GM21390 (cell line): ENCODE measurements at regions not wholly inside any gene's neighbourhood (a gene's known extent, or its start where the extent isn't known, plus 50 kb on each side); places are given as distances from the start of the nearest gene placed in this dataset.
"Not testable (repeated sequence)": the region's sequence is repeated elsewhere in the genome, so short reads cannot be mapped to it uniquely, and the experiment has no call there.

Experiments
- ATAC-seq: cut with Tn5 transposase; IDR thresholded peaks from one replicate; pipeline ENCODE4 v1.9.1; 2021; ENCODE audit not compliant: unreplicated experiment

DNA sequence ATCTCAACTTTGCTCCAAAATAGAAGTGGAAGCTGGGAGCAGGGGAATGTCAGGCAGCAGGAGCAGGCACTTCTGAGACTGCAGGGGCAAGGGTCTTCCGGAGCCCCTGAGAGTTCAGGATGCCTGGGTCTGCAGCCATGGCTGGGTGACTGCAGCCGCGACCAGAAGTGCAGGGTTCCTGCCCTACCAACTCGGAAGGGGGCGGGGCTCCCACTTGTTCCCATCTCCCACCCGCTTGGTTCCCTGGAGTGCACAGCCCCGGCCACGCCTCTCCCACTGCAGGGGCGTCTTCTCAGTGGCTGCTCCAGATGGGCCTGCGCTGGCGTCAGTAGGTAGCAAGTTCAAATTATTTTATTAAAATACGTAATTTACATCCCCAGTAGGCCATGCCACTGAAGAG, 1631.7 kb downstream of the OLFM4 start:
- ATAC-seq, result no peak

DNA sequence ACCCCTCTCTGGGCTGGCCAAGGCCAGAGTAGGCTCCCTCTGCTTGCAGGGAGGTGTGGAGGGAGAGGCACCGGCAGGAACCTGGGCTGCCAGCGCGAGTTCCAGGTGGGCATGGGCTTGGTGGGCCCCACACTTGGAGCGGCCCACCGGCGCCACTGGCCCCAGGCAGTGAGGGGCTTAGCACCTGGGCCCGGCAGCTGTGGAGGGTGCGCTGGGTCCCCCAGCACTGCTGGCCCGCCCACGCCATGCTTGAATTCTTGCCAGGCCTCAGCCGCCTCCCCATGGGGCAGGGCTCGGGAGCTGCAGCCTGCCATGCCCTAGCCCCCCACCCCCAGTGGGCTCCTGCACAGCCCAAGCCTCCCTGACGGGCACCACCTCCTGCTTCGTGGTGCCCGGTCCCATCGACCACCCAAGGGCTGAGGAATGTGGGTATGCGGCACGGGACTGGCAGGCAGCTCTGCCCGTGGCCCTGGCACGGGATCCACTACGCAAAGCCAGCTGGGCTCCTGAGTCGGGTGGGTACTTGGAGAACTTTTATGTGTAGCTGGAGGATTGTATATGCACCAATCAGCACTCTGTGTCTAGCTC, 1648.0 kb downstream of the OLFM4 start:
- ATAC-seq, result no peak

DNA sequence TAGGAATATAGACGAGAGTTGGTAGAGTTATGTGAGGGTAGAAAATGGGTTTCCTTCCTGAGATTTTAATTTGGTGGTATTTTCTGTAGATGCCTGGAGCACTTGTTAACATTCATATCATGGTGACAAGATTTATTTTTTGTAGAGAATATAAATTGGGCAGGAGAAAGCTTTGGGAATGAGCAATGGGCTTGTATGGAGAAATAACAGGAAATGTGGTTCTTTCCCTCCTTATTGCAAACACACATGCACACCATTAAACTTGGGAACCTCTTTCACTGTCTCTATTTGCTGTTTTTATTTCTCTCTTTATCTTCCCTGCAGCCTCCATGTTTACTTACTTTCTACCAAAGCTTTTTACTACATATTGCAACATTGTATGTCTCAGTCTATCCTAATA, 1653.6 kb downstream of the OLFM4 start:
- no peak for ATAC-seq

DNA sequence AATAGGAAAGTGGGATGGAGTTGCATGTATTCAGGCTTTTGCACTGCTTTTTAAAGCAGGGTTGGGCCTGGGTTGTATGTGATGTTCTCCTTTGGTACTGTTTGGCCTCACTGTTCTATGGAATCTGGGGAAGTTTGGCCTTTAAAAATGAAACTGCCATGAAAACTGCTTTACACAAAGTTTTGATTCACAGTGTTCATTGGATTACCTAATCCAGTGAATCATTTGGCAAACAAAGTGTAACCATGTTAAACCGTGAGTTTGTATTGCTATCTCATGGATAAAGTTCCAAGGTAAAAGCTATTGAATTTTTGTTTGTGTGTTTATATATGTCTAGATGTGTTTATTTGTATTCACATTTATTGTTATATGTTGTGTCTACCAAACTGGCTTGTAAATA, 1658.6 kb downstream of the OLFM4 start:
- no peak for ATAC-seq

DNA sequence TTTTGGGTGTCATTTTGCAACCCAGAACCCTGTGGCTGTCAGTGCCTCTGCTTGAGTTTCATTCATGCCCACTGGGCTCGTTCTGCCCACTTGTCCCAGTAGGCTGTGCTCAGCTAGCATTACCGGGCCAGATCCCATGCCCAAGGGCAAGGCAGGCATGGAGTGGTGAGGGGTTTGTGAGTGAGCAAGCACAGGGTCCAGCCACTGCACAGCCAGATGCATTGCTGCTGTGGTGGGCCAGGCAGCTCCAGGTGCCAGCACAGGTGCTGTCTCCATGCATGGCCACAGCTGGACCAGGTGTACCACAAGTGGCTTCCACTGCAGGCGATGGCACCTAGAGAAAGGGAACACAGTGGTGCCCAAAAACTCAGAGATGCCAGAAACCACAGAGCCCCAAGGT, 1671.2 kb downstream of the OLFM4 start:
- no peak for ATAC-seq

DNA sequence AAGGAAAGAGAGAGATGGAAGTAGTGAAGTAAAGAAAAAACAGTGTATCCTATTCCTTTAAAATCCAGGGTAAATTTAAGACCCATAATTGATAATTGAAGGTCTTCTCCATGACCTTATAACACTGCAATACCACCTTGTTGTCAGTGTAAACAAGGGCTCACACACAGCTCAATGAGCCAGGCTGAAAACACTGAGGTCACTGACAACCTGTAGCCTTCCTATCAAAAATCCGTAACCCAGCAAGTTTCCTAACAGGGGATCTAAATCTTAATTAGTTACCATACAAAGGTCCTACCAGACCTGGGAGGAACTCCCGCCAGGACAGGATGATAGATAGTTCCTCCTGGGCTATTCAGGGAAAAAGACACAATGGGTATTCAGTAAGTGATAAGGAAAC, 1677.1 kb downstream of the OLFM4 start:
- ATAC-seq, result no peak

DNA sequence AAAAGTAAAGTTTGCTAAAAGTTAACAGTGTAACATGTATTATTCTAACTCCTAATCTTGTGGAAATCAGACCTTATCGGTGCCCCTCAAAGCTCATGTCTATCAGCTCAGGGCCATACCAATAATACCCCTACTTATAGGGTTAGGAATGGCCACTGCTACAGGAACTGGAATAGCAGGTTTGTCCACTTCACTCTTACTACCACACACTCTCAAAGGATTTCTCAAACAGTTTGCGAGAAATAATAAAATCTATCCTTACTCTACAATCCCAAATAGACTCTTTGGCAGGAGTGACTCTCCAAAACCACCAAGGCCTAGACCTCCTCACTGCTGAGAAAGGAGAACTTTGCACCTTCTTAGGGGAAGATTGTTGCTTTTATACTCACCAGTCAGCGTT, 1677.7 kb downstream of the OLFM4 start:
- no peak for ATAC-seq

DNA sequence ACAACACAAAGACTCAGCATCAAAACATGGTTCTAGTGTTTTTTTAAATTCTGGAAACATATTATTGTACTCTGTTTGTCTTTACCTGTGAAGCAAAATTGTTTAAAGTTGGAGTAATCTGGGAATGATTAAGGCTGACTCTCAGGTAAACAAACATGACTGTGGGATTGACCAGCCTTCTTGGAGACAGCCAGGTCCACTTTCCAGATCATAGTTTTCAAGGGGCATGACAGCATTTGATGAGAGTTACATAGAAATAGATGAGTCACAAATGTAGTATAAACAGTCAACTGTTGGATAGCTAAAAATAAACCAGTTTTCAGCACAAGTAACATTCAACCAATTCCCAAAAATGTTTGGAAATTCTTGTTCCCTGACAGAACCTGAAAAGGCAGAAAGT, 1680.9 kb downstream of the OLFM4 start:
- no peak for ATAC-seq

DNA sequence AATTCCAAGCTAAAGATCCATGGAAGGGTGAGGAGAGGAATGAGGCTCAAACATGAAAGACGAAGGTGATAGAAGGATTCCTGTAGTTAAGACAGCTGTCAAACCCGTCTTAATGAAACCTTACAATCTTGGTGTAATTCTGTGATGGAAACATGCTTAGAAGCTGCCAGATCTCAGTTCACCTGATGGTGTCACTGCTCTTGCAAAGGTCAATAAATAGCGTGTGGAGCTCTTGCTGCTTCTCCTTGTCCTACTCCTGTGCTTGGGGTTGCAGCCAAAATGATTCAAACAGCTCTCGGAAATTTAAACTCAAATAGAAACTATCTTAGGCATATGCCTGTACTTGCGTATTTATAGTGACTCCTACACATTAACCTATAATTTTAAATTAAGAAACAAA, 1705.0 kb downstream of the OLFM4 start:
- ATAC-seq, result no peak

DNA sequence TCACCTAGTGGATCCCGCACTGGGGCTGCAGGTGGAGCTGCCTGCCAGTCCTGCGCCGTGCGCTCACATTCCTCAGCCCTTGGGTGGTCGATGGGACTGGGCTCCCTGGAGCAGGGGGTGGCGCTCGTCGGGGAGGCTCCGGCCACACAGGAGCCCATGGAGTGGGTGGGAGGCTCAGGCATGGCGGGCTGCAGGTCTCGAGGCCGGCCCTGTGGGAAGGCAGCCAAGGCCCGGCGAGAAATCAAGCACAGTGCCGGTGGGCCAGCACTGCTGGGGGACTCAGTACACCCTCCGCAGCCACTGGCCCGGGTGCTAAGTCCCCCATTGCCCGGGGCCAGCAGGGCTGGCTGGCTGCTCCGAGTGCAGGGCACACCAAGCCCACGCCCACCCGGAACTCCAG, 1708.6 kb downstream of the OLFM4 start:
- not testable (repeated sequence) for ATAC-seq

DNA sequence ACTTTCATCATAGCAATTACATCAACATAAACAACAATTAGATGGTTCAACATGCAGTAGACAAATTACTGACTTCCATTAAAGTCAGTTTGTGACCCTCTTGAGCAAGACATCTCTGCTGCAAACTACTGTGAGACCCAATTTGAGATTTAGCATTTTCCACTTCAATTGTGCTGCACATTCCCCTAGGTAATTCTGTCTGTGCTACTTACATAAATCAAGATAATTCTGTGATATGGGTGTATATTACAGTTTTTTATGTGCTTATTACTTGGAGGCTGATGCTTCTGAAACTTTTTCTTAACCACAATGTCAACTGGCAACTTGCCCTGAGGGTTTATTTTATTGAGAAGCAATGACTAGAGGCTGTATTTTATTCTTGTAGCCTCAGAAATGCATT, 1714.4 kb downstream of the OLFM4 start:
- no peak for ATAC-seq

DNA sequence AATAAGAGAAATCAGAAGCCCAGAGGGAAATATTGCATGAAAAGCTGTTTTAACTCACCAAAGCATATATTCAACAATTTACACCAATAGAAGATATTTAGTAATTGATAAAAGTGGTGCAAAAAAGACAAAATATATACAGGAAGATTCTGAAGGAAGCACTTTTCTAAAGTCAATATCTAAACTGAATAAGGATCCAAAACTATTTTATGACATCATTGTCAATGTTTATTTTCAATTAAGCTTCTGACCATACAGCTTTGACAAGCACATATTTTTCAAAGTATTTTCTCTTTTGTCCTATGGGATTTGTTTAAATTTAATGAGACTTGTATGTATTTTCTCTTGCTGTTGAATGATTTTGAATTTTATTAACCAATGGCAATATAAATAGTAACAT, 1716.1 kb downstream of the OLFM4 start:
- no peak for ATAC-seq

DNA sequence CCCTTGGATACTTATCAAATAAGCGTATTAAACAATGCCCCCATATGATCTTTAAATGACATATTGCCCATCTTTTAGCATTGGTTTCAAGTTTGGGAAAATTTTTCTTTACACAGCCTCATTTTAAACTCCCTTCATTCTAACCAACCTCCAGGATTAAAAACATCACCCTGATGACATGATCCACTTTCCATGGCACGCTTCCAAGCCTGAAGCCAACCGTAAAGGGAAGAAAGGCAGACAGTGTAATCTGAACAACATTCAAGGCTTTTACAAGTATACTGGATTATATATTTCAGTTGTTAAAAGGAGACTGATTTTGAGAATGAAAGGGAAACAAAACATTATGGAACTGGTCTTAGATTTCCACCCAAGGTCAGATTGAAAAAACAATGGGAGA, 1721.9 kb downstream of the OLFM4 start:
- no peak for ATAC-seq

DNA sequence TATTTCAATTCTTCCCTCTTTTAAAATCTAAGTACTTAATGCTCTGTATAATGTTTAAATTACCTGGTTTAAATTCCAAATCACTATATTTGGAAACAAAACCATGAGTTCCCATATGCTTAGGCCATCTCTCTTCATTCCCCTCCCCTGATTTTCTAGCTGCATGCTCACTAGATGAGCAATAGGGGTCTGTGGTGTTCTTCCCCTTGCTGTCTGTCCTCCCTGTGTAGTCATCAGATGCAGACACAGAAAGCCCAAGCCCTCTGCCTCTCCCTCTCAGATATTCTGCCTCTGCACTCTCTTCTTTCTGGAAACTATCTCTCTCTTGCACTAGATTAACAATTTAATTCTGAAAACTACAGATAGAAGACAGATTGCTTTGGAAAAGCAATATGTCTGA, 1730.2 kb downstream of the OLFM4 start:
- ATAC-seq, result no peak

DNA sequence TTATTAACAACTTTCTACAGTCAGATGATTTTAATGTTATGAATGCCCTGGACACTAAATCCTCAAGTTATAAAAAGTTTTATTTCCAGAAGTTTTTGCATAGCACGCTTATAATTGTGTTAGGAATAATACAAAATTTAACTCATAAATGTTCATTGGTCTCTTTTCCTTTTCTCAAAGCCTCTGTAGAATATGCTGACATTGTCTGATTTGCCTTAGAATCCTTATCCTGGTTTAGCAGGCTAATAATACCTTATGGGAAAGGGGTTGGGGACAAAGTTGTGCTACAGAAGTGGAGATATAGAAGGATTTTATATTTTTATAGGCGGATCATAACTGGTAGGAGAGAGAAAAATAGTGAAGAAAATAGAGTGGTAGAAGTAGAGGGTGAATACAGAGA, 1739.6 kb downstream of the OLFM4 start:
- no peak for ATAC-seq

DNA sequence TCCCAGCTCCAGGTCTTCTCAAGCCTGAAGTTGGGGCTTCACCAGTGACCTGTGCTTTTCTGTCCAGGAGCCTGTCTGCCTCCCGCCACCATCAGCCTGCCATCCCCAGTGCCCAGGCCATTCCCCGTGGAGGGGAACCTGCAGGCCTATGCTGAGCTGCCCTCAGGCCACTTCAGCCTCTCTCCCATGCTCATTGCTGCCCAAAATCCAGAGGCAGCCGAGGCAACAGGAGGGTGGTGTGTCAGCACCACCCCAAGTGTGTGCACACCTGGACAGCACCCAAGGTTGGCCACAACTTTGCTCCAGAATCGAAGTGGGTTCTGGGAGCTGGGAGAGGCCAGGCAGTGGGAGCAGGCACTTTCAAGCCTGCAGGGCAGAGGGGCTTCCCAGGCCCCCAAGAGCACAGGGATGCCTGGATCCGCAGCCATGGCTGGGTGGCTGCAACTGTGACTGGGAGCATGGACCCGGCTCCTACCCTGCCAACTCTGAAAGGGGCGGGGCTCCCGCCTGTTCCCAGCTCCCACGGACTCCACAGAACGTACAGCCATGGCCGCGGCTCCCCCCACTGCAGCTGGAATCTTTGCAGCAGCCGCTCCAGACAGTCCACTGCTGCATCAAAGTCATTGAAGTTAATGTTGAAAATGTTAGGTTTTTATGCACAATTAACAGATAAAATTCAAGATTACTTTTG, 1747.0 kb downstream of the OLFM4 start:
- no peak for ATAC-seq

DNA sequence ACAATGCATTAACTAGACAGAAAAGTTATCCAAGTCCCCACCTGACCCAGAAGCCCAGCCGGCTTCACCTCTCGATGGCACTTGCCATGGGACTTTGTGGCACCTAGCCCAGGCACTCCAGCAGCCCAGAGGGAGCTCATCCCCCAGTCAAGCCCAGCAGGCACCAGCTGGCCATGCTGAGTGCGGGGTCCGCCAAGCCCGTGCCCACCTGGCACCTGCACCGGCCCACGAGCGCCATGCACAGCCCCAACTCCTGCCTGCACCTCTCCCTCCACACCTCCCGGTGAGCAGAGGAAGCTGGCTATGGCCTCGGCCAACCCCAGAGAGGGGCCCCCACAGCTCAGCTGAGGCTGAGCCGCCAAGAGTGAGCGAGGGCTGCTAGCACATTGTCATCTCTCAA, 1759.1 kb downstream of the OLFM4 start:
- ATAC-seq, result no peak

DNA sequence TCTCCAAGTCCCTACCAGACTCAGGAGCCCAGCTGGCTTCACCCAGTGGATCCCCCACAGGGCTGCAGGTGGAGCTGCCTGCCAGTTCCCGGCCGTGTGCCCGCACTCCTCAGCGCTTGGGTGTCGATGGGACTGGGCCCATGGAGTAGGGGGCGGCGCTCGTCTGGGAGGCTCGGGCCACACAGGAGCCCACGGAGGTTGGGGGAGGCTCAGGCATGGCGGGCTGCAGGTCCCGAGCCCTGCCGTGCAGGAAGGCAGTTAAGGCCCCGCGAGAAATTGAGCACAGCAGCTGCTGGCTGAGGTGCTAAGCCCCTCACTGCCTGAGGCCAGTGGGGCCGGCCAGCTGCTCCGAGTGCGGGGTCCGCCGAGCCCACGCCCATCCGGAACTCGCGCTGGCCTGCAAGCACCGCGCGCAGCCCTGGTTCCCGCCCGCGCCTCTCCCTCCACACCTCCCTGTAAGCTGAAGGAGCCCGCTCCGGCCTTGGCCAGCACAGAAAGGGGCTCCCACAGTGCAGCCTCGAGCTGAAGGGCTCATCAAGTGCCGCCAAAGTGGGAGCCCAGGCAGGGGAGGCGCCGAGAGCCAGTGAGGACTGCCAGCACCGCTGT, 1771.1 kb downstream of the OLFM4 start:
- no peak for ATAC-seq

DNA sequence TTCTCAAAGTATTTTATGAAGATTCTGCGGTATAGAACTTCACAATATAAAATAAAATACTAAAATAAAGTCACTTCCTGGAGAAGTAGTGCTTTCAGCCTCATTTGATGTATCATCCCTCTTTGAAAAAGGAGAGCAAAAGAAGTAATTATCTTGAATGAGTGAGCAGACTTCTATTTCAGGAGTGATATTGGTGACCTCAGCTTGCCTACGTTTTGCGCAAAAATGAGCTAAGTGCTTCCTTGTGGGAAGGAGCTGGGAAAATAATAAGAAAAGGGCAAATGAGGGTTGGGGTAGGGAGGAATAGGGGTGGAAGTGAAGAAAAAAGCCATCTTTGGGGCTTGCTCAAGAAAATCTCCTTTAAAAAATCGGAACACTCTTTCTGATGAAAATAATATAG, 1773.6 kb downstream of the OLFM4 start:
- ATAC-seq, result no peak

DNA sequence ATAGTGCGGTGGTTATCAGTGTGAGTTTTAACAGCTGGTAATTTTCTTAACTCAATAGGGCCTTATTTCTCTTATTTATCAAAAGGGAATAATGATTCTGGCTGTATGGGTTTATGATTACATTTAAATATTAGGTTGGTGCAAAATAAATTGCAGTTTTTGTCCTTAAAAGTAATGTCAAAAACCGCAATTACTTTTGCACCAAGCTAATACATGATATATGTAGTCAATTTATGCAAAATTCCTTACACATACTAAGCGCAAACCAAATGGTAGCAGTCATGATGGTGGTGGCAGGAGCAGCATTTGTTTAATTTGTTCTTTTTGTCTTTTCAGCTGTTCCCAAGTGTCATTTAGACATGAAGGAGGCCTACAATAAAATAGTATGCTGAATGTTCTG, 1777.1 kb downstream of the OLFM4 start:
- no peak for ATAC-seq

DNA sequence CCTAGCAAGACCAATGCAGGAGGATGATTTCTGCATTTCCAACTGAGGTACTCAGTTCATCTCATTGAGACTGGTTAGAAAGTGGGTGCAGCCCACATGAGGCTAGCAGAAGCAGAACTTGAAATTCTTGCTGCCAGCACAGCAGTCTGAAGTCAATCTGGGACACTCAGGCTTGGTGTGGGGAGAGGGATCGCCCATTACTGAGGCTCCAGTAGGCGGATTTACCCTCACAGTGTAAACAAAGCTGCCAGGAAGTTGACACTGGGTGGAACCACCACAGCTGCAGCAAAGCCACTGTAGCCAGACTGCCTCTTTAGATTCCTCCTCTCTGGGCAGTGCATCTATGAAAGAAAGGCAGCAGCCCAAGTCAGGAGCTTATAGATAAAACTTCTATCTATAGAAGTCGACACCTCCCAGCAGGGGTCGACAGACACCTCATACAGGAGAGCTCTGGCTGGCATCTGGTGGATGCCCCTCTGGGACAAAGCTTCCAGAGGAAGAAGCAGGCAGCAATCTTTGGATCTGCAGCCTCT, 1793.4 kb downstream of the OLFM4 start:
- ATAC-seq, result not testable (repeated sequence)

DNA sequence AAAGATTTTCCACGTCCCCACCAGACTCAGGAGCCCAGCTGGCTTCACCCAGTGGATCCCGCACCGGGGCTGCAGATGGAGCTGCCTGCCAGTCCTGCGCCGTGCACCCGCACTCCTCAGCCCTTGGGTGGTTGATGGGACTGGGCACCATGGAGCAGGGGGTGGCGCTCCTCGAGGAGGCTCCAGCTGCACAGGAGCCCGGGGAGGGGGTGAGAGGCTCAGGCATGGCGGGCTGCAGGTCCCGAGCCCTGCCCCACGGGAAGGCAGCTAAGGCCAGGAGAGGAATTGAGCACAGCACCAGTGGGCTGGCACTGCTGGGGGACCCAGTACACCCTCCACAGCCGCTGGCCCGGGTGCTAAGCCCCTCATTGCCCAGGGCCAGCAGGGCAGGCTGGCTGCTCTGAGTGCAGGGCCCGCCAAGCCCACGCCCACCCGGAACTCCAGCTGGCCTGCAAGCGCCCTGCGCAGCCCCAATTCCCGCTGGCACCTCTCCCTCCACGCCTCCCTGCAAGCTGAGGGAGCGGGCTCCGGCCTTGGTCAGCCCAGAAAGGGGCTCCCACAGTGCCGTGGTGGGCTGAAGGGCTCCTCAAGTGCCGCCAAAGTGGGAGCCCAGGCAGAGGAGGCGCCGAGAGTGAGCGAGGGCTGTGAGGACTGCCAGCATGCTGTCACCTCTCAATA, 1800.9 kb downstream of the OLFM4 start:
- not testable (repeated sequence) for ATAC-seq
